ENCODE measurements at regions not wholly inside any gene's neighbourhood (a gene's known extent, or its start where the extent isn't known, plus 50 kb on each side); places are given as distances from the start of the nearest gene placed in this dataset.

- DNase-seq: no peak
These were observed 242.3 kb downstream of the TBX18 start for GRCh38 chr6:84522135-84522549.

- no peak for DNase-seq
These were observed 242.9 kb downstream of the TBX18 start for GRCh38 chr6:84521511-84521910.

DNA sequence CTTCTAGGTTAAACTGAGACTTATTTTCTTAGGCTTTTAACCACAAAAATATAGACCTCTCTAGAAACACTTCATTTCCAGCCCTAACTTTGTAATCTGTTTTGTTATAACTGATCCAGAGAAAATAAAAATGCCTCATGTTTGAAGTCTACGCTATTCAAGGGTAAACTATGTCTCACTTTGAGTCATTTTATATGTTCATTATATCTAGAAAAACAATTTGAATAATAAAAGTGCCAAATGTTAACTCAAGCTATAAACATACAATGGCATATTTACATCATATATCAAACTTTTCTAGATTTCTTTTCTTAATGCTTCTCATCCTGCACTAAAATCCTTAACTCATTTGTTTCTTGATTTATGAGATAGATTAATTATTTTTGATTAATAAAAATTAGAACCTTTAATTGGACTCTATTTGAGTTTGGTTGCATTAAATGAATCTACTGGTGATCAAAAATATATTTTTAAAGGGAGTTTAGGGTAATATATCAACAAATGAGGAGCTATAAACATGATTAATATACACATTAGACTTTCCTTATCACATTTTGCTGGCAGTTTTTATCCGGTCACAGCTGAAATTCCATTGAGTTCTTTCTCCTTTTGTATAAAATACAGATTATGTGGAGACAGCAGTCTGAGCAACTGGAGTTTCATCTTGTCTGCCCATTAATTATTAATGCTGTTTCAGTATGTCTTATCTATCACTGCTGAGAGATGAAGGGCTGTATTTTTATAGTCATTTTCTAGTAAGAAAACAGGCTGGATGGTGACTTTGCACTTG, 246.5 kb downstream of the TBX18 start:
- DNase-seq: no peak

DNA sequence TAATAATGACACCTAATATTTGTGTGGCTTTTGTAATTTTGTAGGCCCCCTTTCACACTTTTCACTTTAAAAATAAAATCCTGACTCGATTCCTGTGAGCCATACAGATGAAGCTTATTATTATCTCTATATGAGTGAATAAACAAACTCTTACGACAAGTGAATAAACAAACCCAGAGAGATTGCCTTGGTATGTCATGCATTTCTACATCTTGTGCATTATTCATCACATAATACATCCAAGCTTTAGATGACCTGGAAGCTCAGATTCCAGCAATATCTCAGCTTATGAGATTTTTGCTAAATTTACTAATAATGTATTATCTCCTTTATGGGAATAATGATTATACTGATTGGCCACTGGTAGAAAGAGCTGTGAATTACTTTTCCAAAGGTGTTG, 248.2 kb downstream of the TBX18 start:
- no peak for DNase-seq

DNA sequence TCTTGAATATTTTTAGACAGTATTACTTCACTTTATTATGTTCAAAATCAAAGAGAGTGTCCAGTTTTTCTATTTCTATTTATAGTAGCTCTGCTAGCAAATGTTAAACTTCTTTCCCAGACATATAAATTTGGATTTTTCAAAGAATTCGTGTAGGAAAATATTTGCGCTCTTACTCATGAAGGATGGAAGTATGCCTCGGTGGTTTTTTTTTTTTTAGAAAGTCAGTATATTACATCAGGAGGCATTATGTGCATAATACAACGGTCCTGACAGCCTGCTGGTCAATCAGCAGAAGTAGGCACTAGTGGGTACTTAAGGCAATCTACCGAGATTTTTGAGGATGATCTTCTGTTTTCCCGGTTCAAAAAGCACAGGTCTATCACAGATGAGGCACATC, 249.3 kb downstream of the TBX18 start:
- no peak for DNase-seq

- DNase-seq: no peak
These were observed 250.1 kb downstream of the TBX18 start for GRCh38 chr6:84514089-84514971.

DNA sequence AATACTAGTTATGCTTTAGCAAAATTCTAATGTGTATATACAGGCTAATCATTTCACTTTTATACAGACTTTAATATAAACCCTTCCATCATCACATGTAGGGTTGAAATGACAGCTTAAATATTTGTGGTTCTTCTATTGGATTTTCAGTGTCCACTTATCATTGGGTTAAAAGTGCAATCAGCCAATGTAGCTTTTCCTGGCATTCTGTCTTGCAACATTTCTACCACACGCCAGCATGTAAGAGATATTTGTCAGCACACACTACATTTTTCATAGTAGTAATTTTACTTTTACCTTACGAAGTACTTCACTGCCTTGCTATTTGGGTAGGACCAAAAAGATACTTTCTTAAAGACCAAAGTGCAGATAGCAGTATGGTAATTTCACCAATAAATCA, 252.0 kb downstream of the TBX18 start:
- DNase-seq: no peak

DNA sequence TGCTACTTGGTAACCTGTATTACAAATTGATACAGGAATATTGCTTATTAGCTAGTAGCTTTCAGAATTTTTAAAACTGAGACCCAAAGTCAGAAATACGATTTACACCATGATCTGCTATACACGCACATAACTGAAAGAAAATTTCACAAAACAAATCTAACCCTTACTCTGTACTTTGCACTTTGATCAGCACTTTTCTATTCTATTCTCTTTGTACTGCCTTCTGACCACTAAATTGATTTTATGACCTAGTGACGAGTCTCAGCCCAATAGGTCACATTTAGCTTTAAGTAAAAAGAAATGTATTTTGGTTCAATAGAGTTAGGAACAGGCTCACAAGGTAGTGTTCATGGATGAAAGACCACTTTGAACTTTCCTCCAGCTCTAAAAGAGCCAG, 252.5 kb downstream of the TBX18 start:
- DNase-seq: no peak

DNA sequence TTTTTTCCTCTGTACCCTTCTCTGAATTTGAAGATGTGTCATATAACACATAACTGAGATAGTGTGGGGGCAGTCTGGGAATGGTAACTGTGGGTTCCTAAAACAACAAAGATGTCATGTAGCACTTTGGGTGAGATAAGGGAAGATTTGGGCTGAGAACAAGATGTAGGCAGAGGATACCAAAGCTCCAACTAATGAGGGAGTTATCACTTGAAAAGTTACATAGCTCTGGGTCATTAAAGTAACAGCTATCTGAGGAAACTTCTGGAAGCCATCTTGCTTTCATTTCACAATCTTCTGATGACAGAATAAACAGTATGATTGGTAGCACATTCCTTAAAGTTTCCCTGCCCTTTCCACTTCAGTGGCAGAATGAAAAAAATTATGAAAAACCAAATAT, 255.4 kb downstream of the TBX18 start:
- DNase-seq: no peak

GRCh38 chr6:84508334-84508733, 256.1 kb downstream of the TBX18 start:
- DNase-seq: no peak

- DNase-seq: no peak
These were observed 260.4 kb downstream of the TBX18 start for GRCh38 chr6:84504025-84504424.

DNA sequence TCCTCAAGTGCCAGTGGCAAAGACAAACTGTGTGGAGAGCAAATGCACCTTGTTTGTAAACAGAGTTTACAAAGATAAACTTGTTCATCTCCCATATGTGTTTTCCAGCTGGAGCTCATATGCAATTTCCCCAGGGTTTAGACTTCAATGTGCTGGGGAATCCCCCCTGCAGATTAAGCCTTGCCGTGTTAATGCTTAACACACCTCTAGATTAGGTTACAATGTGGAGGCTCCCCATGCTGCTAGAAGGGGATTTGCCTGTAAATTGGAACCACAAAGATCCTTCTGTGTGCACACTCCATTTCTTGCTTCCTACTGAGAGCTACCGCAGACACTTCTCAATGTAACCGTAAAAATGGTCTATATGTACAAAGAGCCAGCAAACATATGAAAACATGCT, 263.1 kb downstream of the TBX18 start:
- no peak for DNase-seq

DNA sequence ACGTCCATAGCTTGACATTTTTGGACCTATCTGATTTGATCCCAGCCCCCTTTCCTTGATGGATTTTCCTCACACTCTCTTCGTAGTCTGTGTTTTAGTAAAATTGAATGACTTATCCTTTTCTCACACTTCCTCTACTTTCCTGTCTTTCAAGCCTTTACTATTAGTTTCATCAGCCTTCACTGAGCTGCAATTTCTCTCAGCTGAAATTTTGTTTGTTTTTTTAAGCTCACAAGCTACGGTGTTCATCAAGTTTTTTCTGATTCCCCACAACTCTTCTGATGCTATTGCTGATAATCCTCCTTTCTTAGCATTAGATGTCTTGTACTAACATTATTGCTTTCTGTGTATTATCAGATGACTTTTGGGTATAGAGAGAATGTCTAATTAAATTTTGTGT, 263.7 kb downstream of the TBX18 start:
- DNase-seq: no peak

DNA sequence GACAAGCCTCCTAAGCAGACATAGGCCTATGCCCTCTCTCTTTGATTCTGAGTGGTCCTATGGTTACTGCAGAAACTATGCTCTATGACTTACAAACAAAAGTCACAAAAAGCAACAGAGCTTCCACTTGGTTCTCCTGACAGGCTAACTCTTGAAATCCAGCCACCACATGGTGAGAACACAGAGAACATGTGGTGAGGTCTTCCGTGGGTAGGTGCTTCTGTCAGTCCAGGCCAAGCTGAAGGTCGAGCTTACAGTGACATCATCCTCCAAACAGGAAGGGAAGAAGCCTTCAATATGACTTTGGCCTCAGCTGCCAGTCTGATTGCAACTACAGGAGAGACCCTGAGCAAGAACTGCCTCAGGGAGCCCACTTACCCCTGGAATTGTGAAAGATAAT, 265.5 kb downstream of the TBX18 start:
- DNase-seq: no peak

GRCh38 chr6:84492241-84493165, 265.1 kb upstream of the CEP162 start:
- no peak for DNase-seq

GRCh38 chr6:84489598-84489997, 262.2 kb upstream of the CEP162 start:
- no peak for DNase-seq

GRCh38 chr6:84486526-84486925, 259.1 kb upstream of the CEP162 start:
- DNase-seq: no peak

DNA sequence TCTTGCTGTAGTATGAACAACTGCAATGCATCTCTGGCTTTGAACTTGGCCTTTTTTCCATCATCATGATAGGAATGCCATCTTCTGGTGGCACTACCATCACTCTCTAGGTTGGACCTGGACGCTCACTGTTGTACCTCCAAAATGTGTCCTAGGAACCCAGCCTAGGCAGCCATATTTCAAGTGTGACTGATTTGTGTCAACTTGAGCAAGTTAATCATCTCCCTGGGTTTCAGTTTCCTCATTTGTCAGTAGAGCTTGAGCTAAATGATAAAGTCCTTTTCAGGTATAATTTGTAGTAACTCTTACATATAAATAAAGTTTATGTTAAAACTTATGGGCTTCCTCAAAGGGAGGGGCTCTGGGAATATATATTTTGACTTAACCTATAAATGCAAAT, 241.7 kb upstream of the CEP162 start:
- no peak for DNase-seq

GRCh38 chr6:84467296-84467695, 239.9 kb upstream of the CEP162 start:
- no peak for DNase-seq

GRCh38 chr6:84466511-84466910, 239.1 kb upstream of the CEP162 start:
- DNase-seq: no peak

DNA sequence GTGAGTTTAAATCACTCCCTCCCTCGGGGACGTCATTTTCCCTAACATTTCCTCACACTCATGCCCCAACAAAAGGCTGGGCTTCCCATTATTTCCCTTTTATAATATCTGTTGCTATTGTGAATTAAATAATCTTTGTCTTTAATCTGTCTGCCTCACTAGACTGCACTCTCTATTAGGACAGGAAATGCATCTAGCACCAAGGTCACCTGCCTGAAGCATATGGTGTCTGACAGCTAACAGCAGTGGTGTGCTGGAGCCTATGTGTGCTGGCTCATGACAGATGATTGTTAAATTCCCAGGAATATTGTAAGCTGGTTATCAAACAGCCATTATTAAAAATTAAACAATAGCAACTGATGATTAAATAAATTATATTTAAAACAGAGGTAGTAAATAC, 237.0 kb upstream of the CEP162 start:
- DNase-seq: no peak

DNA sequence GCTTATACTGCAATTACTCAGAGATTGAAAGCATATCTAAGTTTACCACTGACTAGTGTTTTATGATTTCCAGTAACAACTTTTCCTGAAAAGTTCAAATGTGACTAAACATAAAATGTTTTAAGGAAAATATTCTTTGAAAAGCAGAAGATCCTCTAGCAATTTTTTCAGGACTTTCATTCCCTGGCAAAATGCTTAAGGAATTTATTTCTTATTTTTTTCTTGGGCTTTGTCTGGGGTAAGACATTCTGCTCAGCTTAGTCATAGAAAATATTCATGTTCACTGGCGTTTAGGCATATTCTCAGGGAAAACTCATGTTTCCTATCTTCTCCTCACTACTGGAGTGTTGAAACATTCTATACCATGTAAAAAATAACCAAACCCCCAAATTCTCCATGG, 235.3 kb upstream of the CEP162 start:
- no peak for DNase-seq

DNA sequence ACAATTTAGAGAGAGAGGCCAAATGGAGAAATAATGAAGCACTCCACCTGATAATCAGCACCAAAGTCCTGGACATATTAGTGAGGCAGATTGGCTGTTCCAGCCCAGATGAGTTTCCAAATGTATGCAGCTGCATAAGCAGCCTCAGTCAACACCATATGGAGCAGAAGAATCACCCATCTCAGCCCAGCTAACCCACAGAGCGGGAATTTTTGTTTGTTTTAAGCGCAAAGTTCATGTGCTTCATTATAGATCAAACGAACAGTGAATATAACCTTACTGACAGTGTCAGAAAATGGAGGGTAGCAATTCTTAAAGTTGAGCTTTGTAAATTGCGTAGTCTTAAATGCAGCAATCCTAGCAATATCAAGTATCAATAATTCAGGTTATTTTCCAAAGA, 234.0 kb upstream of the CEP162 start:
- no peak for DNase-seq
